ENCODE measurements at regions not wholly inside any gene's neighbourhood (a gene's known extent, or its start where the extent isn't known, plus 50 kb on each side); places are given as distances from the start of the nearest gene placed in this dataset.

DNA sequence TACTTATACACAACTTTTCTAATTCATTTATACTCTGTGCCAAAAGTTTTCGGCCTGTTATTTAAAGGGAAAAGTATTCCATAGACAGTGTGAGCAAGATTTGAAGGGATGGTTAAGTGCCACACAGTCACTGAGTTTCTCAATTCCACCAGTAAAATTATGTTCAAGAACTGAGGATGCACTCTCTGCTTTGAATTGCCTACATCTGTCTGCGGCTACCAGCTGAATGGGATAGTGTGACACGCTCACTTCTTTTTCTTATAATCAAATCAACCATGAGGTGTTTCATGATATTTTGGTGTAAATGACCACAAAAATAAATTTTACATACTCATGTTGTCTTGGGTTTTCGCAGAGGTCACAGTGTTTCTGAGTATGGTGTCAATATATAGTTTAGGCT, 218.4 kb upstream of the TMEM161B start:
- no peaks in the 10 kb centered on the region for H3K4me1 Mint-ChIP-seq (ENCODE audit: low read depth, unreplicated experiment)
- no peak overlapping the region for H3K4me3 Mint-ChIP-seq (ENCODE audit: unreplicated experiment)
- POLR2A ChIA-PET, result no interaction called here
- Histone ChIP-seq H3K36me3 (ENCODE audit: control insufficient read depth, insufficient read depth, low read length) (no peaks in the 10 kb centered on the region), H3K9me3 (no peaks in the 10 kb centered on the region), H3K27me3 (replicated peaks; ENCODE audit: control insufficient read depth, insufficient read depth, low read length) (no peaks in the 10 kb centered on the region; the same call in 1 of the 2 replicates), H3K4me1 (no peaks in the 10 kb centered on the region), H3K4me3 (ENCODE audit: low read depth, low read length) (no peak overlapping the region)
- BruUV-seq (replicated peaks), result no TSS peak
- no peaks in the 10 kb centered on the region for H3K9me3 Mint-ChIP-seq (ENCODE audit: unreplicated experiment)
- H3K27me3 Mint-ChIP-seq (ENCODE audit: insufficient read depth, unreplicated experiment), result peaks cover 4% of the 10 kb centered on the region
- no peaks in the 10 kb centered on the region for H3K36me3 Mint-ChIP-seq (ENCODE audit: insufficient read depth, unreplicated experiment)
- no peak overlapping the region for H3K27ac Mint-ChIP-seq (ENCODE audit: unreplicated experiment)
- no peak for DNase-seq
- CTCF ChIA-PET, result no interaction called here
- no peak for TF ChIP-seq CTCF (IDR thresholded peaks at IDR 0.05; ENCODE audit: insufficient read depth in 1 of 2, low read depth in 1 of 2, low read length in 1 of 2, severe bottlenecking in 1 of 2, unreplicated experiment in 1 of 2)
- intact Hi-C loops (cut with micrococcal nuclease; ENCODE audit: unreplicated experiment), result no loop called here

DNA sequence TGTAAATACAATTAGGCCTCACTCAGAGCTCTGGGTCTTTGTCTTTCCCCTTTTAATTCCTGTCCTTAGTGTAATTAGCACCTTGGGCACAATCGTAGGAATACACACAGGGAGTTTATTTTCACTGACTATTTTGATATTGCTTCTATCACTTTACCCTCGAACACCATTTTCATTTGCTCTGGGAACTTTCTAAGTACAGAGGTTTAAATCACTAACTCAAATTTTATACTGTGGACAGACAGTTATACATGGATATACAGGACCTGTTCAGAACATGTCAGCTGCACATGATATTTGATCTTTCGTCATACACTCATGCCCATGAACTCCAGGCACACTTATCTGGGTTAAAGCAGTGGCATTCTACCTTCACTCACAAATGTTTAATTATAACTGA, 217.8 kb upstream of the TMEM161B start:
- intact Hi-C loops (cut with micrococcal nuclease; ENCODE audit: unreplicated experiment), result no loop called here
- no peak for TF ChIP-seq CTCF (IDR thresholded peaks at IDR 0.05; ENCODE audit: insufficient read depth in 1 of 2, low read depth in 1 of 2, low read length in 1 of 2, severe bottlenecking in 1 of 2, unreplicated experiment in 1 of 2)
- Histone ChIP-seq H3K9me3 (no peaks in the 10 kb centered on the region), H3K4me1 (no peaks in the 10 kb centered on the region), H3K4me3 (ENCODE audit: low read depth, low read length) (no peak overlapping the region), H3K27me3 (replicated peaks; ENCODE audit: control insufficient read depth, insufficient read depth, low read length) (no peaks in the 10 kb centered on the region; the same call in 1 of the 2 replicates), H3K36me3 (ENCODE audit: control insufficient read depth, insufficient read depth, low read length) (no peaks in the 10 kb centered on the region)
- no peaks in the 10 kb centered on the region for H3K36me3 Mint-ChIP-seq (ENCODE audit: insufficient read depth, unreplicated experiment)
- H3K4me1 Mint-ChIP-seq (ENCODE audit: low read depth, unreplicated experiment), result no peaks in the 10 kb centered on the region
- CTCF ChIA-PET, result no interaction called here
- POLR2A ChIA-PET, result no interaction called here
- H3K4me3 Mint-ChIP-seq (ENCODE audit: unreplicated experiment), result no peak overlapping the region
- H3K27ac Mint-ChIP-seq (ENCODE audit: unreplicated experiment), result no peak overlapping the region
- peaks cover 4% of the 10 kb centered on the region for H3K27me3 Mint-ChIP-seq (ENCODE audit: insufficient read depth, unreplicated experiment)
- no TSS peak for BruUV-seq (replicated peaks)
- no peaks in the 10 kb centered on the region for H3K9me3 Mint-ChIP-seq (ENCODE audit: unreplicated experiment)
- DNase-seq, result no peak

- no peak for DNase-seq
- no peak for TF ChIP-seq CTCF (IDR thresholded peaks at IDR 0.05; ENCODE audit: insufficient read depth in 1 of 2, low read depth in 1 of 2, low read length in 1 of 2, severe bottlenecking in 1 of 2, unreplicated experiment in 1 of 2)
- H3K9me3 ChIP-seq, result no peaks in the 10 kb centered on the region
- Mint-ChIP-seq H3K27ac (ENCODE audit: unreplicated experiment) (no peak overlapping the region), H3K36me3 (ENCODE audit: insufficient read depth, unreplicated experiment) (no peaks in the 10 kb centered on the region), H3K4me1 (ENCODE audit: low read depth, unreplicated experiment) (no peaks in the 10 kb centered on the region), H3K4me3 (ENCODE audit: unreplicated experiment) (no peak overlapping the region), H3K27me3 (ENCODE audit: insufficient read depth, unreplicated experiment) (peaks cover 2% of the 10 kb centered on the region), H3K9me3 (ENCODE audit: unreplicated experiment) (no peaks in the 10 kb centered on the region)
- no peaks in the 10 kb centered on the region for H3K4me1 ChIP-seq
- intact Hi-C loops (cut with micrococcal nuclease; ENCODE audit: unreplicated experiment), result no loop called here
- no peaks in the 10 kb centered on the region; the same call in 1 of the 2 replicates for H3K27me3 ChIP-seq (replicated peaks; ENCODE audit: control insufficient read depth, insufficient read depth, low read length)
- H3K36me3 ChIP-seq (ENCODE audit: control insufficient read depth, insufficient read depth, low read length), result no peaks in the 10 kb centered on the region
- ChIA-PET CTCF (no interaction called here), POLR2A (no interaction called here)
- no peak overlapping the region for H3K4me3 ChIP-seq (ENCODE audit: low read depth, low read length)
- BruUV-seq (replicated peaks), result no TSS peak
Observed at GRCh38 chr5:88485531-88485930, 216.9 kb upstream of the TMEM161B start.

Data from Caco-2 (cell line).